HG03103 (cell line): ENCODE measurements at regions not wholly inside any gene's neighbourhood (a gene's known extent, or its start where the extent isn't known, plus 50 kb on each side); places are given as distances from the start of the nearest gene placed in this dataset.

Experiments
- ATAC-seq: cut with Tn5 transposase; IDR thresholded peaks from one replicate; pipeline ENCODE4 v1.9.1; 2021; ENCODE audit warnings: low read depth; ENCODE audit not compliant: unreplicated experiment

DNA sequence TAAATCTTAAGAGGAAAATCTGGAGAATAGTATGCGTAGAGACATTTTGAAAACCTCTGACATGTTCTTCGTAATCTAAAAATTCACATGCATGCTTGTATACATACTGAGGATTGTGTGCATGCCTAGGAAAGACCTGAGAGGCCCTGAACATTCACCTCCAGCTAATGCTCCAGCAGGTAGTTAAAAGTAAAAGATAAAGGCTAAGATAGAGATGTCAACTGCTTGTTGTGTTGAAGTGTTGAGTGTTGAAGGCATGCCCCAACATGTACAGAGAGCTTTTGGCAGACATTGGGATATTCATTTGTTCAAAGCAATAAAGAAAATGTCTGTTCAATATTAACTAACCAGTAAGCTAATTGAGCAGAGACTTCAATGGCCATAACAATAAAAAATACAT lies 118.6 kb upstream of the SYT1 start:
- no peak for ATAC-seq

DNA sequence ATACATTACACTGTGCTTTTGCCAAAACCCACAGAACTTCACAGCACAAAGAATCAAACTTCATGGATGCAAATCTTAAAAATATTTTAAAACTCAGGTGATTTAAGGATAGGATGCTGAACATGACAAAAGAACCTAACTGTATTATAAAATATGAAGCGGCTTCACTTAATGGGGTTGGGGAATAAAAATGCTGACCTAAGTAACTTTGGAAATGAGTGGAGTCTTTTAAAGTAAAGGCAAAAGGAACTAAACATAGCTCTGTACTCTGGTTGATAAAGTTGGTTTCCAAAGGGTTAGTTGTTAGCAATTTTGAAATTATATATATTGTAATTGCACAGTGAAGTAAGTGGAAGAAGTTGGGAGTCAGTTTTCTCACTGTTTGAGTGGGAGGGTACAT lies 111.5 kb upstream of the SYT1 start:
- ATAC-seq, result no peak

DNA sequence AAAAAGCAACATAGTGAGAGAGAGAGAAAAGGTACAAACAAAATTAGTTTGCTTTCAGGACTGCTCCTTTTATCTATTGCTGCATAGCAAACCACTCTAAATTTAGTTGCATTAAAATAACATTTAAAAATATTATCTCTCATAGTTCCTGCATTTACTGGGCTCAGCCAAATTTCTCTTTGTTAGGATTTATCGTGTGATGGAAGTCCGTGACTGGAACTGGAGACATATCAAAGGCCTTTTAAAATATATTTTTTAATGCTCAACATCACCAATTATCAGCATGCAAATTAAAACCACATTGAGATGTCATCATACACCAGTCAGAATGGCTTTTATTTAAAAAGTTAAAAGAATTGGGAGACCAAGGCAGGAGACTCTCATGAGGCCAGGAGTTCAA lies 107.6 kb upstream of the SYT1 start:
- ATAC-seq, result no peak

GRCh38 chr12:78759367-78759766 lies 105.2 kb upstream of the SYT1 start:
- ATAC-seq, result no peak

- no peak for ATAC-seq
These were observed 103.7 kb upstream of the SYT1 start for GRCh38 chr12:78760906-78761305.

DNA sequence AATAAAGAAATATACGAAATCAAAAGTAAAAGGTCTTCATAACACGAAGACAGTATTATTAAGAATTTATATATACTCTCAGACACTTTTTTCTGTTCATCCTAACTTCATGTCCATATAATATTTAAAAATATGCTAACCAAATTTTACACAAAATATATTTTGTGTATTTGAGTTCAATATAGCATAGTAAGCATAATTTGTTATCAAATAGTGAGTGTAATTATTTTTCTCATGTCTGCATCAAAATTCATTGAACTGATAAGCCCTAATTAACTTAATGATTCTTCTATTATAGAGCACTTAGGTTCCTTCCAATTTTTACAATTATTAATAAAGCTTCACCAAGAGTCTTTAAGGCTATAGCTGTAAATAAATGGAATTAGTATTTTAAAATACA lies 99.7 kb upstream of the SYT1 start:
- ATAC-seq, result no peak

GRCh38 chr12:78767264-78767981 lies 97.2 kb upstream of the SYT1 start:
- ATAC-seq, result no peak

- no peak for ATAC-seq
These were observed 86.2 kb upstream of the SYT1 start for GRCh38 chr12:78778339-78778738.

DNA sequence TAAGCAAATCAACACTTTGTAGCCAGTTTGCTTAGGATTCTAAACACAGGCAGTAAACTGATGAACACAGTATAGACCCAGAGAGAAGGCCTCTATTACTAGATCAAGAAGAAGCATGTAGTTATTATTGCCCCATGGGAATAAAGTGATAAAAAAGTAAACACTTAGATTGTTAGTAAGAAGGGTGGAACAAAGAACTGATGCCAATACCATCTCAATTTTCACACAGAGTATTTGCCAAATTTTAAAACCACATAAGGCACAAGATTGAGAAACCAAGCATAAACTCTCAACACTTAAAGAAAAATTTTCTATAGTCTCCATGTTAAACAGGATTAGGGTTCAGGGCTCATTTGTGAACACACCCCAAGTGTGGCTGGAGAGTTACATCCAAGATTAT lies 77.0 kb upstream of the SYT1 start:
- no peak for ATAC-seq

GRCh38 chr12:78790148-78790547 lies 74.4 kb upstream of the SYT1 start:
- ATAC-seq, result no peak

DNA sequence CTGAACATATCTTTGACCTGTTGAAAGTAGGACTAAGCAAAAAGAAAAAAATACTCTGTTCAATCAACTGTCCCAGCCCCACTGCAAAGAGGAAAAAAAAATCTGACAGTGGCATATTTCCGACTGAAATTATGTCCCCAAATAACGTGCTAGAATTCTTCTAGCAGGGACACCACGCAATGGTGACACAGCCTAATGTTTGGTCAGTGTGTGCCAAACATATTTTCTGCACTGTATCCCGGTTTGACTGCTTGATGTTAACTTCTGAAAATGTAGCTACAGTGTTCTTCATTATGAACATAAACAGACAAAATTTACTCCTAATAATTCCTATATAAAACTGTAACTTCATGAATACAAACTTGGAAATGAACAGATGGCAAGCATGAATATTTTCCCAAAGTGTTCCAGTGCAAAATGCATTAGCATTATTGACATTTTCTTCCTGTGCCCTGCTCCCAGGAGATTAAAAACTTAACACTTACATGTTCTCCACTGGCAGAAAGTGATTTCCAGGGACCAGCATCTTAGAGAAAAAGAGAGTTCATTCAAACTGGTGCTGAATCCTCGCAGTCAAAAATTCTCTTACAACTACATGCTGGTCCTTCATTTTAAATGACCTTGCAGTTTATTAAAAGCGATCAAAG lies 72.4 kb upstream of the SYT1 start:
- ATAC-seq, result no peak

- ATAC-seq, result no peak
These were observed 71.1 kb upstream of the SYT1 start for GRCh38 chr12:78793491-78793890.

- no peak for ATAC-seq
These were observed 70.6 kb upstream of the SYT1 start for GRCh38 chr12:78793982-78794381.

- ATAC-seq, result no peak
These were observed 68.6 kb upstream of the SYT1 start for GRCh38 chr12:78795934-78796445.

GRCh38 chr12:78797196-78797931 lies 67.2 kb upstream of the SYT1 start:
- no peak for ATAC-seq

DNA sequence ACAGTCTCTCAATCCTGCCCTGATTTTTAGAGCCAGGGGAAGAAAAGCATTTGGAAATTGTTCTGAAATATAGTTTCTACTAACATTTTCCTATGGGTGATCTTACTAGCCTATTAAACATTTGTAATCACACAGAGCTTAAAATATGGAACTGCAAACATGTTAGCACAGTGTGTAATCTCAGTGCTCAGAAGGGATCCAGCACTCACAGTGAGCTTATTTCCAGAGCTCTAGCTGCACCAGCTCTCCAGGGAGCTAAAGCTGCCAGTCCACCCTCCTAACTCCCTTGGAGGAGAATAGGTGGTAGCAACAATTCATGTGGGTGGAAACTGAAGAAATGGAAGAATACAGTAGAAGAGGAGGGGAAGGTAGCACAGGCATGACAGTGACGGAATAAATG lies 64.9 kb upstream of the SYT1 start:
- no peak for ATAC-seq

- ATAC-seq, result no peak
These were observed 62.0 kb upstream of the SYT1 start for GRCh38 chr12:78802593-78802992.

- ATAC-seq, result no peak
These were observed 60.3 kb upstream of the SYT1 start for GRCh38 chr12:78804262-78804661.
